ENCODE measurements at regions not wholly inside any gene's neighbourhood (a gene's known extent, or its start where the extent isn't known, plus 50 kb on each side); places are given as distances from the start of the nearest gene placed in this dataset.

GRCh38 chr18:2466978-2467377, 104.3 kb downstream of the METTL4 start:
- no peak for DNase-seq

GRCh38 chr18:2468051-2468450, 103.3 kb downstream of the METTL4 start:
- no peak for DNase-seq

- DNase-seq: no peak
These were observed 99.8 kb downstream of the METTL4 start for GRCh38 chr18:2471523-2471922.

GRCh38 chr18:2478662-2479061, 92.6 kb downstream of the METTL4 start:
- DNase-seq: no peak

- DNase-seq: no peak
These were observed 90.8 kb downstream of the METTL4 start for GRCh38 chr18:2480536-2480935.

- no peak for DNase-seq
These were observed 88.4 kb downstream of the METTL4 start for GRCh38 chr18:2482706-2483475.

- DNase-seq: no peak
These were observed 85.3 kb downstream of the METTL4 start for GRCh38 chr18:2485983-2486382.

GRCh38 chr18:2486426-2486825, 84.9 kb downstream of the METTL4 start:
- DNase-seq: no peak

Measured in NCI-H526 (cell line).